ENCODE measurements at regions not wholly inside any gene's neighbourhood (a gene's known extent, or its start where the extent isn't known, plus 50 kb on each side); places are given as distances from the start of the nearest gene placed in this dataset.

GRCh38 chr9:119044806-119045205, 324.4 kb downstream of the BRINP1 start:
- TF ChIP-seq, protein P1, sequence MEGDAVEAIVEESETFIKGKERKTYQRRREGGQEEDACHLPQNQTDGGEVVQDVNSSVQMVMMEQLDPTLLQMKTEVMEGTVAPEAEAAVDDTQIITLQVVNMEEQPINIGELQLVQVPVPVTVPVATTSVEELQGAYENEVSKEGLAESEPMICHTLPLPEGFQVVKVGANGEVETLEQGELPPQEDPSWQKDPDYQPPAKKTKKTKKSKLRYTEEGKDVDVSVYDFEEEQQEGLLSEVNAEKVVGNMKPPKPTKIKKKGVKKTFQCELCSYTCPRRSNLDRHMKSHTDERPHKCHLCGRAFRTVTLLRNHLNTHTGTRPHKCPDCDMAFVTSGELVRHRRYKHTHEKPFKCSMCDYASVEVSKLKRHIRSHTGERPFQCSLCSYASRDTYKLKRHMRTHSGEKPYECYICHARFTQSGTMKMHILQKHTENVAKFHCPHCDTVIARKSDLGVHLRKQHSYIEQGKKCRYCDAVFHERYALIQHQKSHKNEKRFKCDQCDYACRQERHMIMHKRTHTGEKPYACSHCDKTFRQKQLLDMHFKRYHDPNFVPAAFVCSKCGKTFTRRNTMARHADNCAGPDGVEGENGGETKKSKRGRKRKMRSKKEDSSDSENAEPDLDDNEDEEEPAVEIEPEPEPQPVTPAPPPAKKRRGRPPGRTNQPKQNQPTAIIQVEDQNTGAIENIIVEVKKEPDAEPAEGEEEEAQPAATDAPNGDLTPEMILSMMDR (IDR thresholded peaks at IDR 0.05), result no peak
- TF ChIP-seq, protein P2, sequence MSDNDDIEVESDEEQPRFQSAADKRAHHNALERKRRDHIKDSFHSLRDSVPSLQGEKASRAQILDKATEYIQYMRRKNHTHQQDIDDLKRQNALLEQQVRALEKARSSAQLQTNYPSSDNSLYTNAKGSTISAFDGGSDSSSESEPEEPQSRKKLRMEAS (IDR thresholded peaks at IDR 0.05), result no peak
- TF ChIP-seq HOXA7 (CRISPR knock-in tag; IDR thresholded peaks at IDR 0.05) (no peak), KDM1A (IDR thresholded peaks at IDR 0.05; ENCODE audit: low read depth) (no peak), SREBF2 (IDR thresholded peaks at IDR 0.05) (no peak), HOXB5 (CRISPR knock-in tag; IDR thresholded peaks at IDR 0.05) (no peak), ZNF302 (CRISPR knock-in tag; IDR thresholded peaks at IDR 0.05) (no peak), HDAC2 (IDR thresholded peaks at IDR 0.05) (no peak), CEBPB (IDR thresholded peaks at IDR 0.05) (no peak), RAD21 (conservative IDR thresholded peaks at IDR 0.05 in 1 of 2, IDR thresholded peaks at IDR 0.05 in 1 of 2) (no peak), MYC (IDR thresholded peaks at IDR 0.05; ENCODE audit: borderline replicate concordance, low read length) (no peak)

Data from A549 (cell line).